ENCODE measurements at regions not wholly inside any gene's neighbourhood (a gene's known extent, or its start where the extent isn't known, plus 50 kb on each side); places are given as distances from the start of the nearest gene placed in this dataset.
"Not testable (repeated sequence)": the region's sequence is repeated elsewhere in the genome, so short reads cannot be mapped to it uniquely, and the experiment has no call there.

- H2AFZ ChIP-seq (ENCODE audit: low read depth, low read length); H3K9me3 Mint-ChIP-seq (ENCODE audit: unreplicated experiment); H3K4me1 ChIP-seq (ENCODE audit: insufficient read depth, low read length); H3K9me3 ChIP-seq (ENCODE audit: insufficient read depth, low read depth, low read length); DNase-seq (ENCODE audit: low read depth); H3K36me3 Mint-ChIP-seq (ENCODE audit: low read depth, unreplicated experiment); FAIRE-seq; H3K27ac Mint-ChIP-seq (ENCODE audit: unreplicated experiment); H3K4me2 ChIP-seq (ENCODE audit: low read length); H3K4me1 Mint-ChIP-seq (ENCODE audit: low read depth, unreplicated experiment); H3K79me2 ChIP-seq (ENCODE audit: insufficient read depth, low read length); H3K27me3 ChIP-seq (ENCODE audit: insufficient read depth, low read length); H3K36me3 ChIP-seq (ENCODE audit: insufficient read depth, low read length); H3K9ac ChIP-seq (ENCODE audit: low read length); H3K4me3 ChIP-seq (ENCODE audit: insufficient read depth, low read depth, low read length); H3K4me3 Mint-ChIP-seq (ENCODE audit: unreplicated experiment); H3K27ac ChIP-seq (ENCODE audit: low read depth, low read length); H4K20me1 ChIP-seq (ENCODE audit: insufficient read depth, low read length): not testable (repeated sequence)
- H3K27me3 Mint-ChIP-seq (ENCODE audit: low read depth, unreplicated experiment) = peaks cover 10% of the 10 kb centered on the region
Measured at GRCh38 chr6:168931072-168931471, 322.6 kb downstream of the THBS2 start.

DNA sequence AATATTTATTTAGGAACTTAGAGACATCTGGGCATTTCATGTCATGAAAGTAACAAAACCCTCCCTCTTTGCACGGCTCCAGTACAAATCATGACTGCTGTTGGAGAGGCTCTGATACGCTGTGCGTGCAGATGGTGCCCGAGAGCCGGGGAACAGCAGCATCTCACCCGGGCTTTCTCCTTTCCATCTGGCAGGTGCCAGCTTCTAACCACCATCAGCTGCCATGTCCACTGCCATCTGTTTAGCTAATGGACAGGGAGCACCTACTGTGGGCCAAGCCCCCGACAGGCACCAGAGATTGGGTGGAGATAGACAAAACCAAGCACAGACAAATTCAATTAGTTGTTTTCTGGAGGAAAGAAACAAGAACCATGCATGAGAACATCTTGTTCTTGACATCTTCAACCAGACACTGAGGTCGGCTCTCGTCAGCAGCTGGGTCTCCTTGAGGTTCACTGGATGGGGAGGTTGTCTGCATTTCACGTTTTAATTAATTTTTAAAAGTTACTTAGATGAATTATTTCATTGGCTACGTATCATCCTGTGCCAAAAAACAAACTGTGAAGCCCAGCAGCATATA lies 323.7 kb downstream of the THBS2 start:
- Histone ChIP-seq H4K20me1 (ENCODE audit: insufficient read depth, low read length) (no peaks in the 10 kb centered on the region), H2AFZ (ENCODE audit: low read depth, low read length) (no peak overlapping the region), H3K36me3 (ENCODE audit: insufficient read depth, low read length) (no peaks in the 10 kb centered on the region), H3K79me2 (ENCODE audit: insufficient read depth, low read length) (no peaks in the 10 kb centered on the region), H3K4me1 (ENCODE audit: insufficient read depth, low read length) (no peaks in the 10 kb centered on the region), H3K27me3 (ENCODE audit: insufficient read depth, low read length) (no peaks in the 10 kb centered on the region), H3K27ac (ENCODE audit: low read depth, low read length) (no peak overlapping the region), H3K4me3 (ENCODE audit: insufficient read depth, low read depth, low read length) (no peak overlapping the region), H3K4me2 (ENCODE audit: low read length) (no peak overlapping the region), H3K9me3 (ENCODE audit: insufficient read depth, low read depth, low read length) (peaks cover 6% of the 10 kb centered on the region), H3K9ac (ENCODE audit: low read length) (no peak overlapping the region)
- no peak overlapping the region for H3K27ac Mint-ChIP-seq (ENCODE audit: unreplicated experiment)
- peaks cover 7% of the 10 kb centered on the region for H3K27me3 Mint-ChIP-seq (ENCODE audit: low read depth, unreplicated experiment)
- no peak for DNase-seq (ENCODE audit: low read depth)
- no peak for FAIRE-seq
- no peak for TF ChIP-seq CTCF (IDR thresholded peaks at IDR 0.05; ENCODE audit: insufficient read depth, low read depth, low read length)
- no peak for TF ChIP-seq EZH2 (IDR thresholded peaks at IDR 0.05; ENCODE audit: insufficient read depth, low read length)
- H3K4me3 Mint-ChIP-seq (ENCODE audit: unreplicated experiment) = no peak overlapping the region
- H3K36me3 Mint-ChIP-seq (ENCODE audit: low read depth, unreplicated experiment) = peaks cover 2% of the 10 kb centered on the region
- H3K9me3 Mint-ChIP-seq (ENCODE audit: unreplicated experiment) = peaks cover 8% of the 10 kb centered on the region
- H3K4me1 Mint-ChIP-seq (ENCODE audit: low read depth, unreplicated experiment) = no peaks in the 10 kb centered on the region

- no peaks in the 10 kb centered on the region for H3K4me1 ChIP-seq (ENCODE audit: insufficient read depth, low read length)
- H3K36me3 Mint-ChIP-seq (ENCODE audit: low read depth, unreplicated experiment) = peaks cover 2% of the 10 kb centered on the region
- H4K20me1 ChIP-seq (ENCODE audit: insufficient read depth, low read length) = no peaks in the 10 kb centered on the region
- TF ChIP-seq EZH2 (IDR thresholded peaks at IDR 0.05; ENCODE audit: insufficient read depth, low read length) (no peak), CTCF (IDR thresholded peaks at IDR 0.05; ENCODE audit: insufficient read depth, low read depth, low read length) (no peak)
- H3K4me3 ChIP-seq (ENCODE audit: insufficient read depth, low read depth, low read length) = no peak overlapping the region
- no peak for DNase-seq (ENCODE audit: low read depth)
- peaks cover 6% of the 10 kb centered on the region for H3K9me3 ChIP-seq (ENCODE audit: insufficient read depth, low read depth, low read length)
- peaks cover 7% of the 10 kb centered on the region for H3K27me3 Mint-ChIP-seq (ENCODE audit: low read depth, unreplicated experiment)
- no peaks in the 10 kb centered on the region for H3K36me3 ChIP-seq (ENCODE audit: insufficient read depth, low read length)
- no peaks in the 10 kb centered on the region for H3K79me2 ChIP-seq (ENCODE audit: insufficient read depth, low read length)
- no peak overlapping the region for H3K27ac Mint-ChIP-seq (ENCODE audit: unreplicated experiment)
- H3K4me3 Mint-ChIP-seq (ENCODE audit: unreplicated experiment) = no peak overlapping the region
- H3K27ac ChIP-seq (ENCODE audit: low read depth, low read length) = no peak overlapping the region
- no peak overlapping the region for H3K4me2 ChIP-seq (ENCODE audit: low read length)
- FAIRE-seq = no peak
- H3K9ac ChIP-seq (ENCODE audit: low read length) = no peak overlapping the region
- no peaks in the 10 kb centered on the region for H3K4me1 Mint-ChIP-seq (ENCODE audit: low read depth, unreplicated experiment)
- H3K27me3 ChIP-seq (ENCODE audit: insufficient read depth, low read length) = no peaks in the 10 kb centered on the region
- H3K9me3 Mint-ChIP-seq (ENCODE audit: unreplicated experiment) = peaks cover 13% of the 10 kb centered on the region
- no peak overlapping the region for H2AFZ ChIP-seq (ENCODE audit: low read depth, low read length)
Measured at GRCh38 chr6:168928012-168928411, 325.6 kb downstream of the THBS2 start.
